HepG2 (cell line): ENCODE measurements at regions not wholly inside any gene's neighbourhood (a gene's known extent, or its start where the extent isn't known, plus 50 kb on each side); places are given as distances from the start of the nearest gene placed in this dataset.

Source experiments
- ATAC-seq: fragments of 200-7000 bp; cut with Tn5 transposase; 3 replicates; pipeline ENCODE4 v1.9.1; 2020; ENCODE audit warnings: mild to moderate bottlenecking, moderate library complexity
- BruUV-seq: library from RNA; stranded (reverse); fragments of 400-500 nt; replicated peaks from 2 replicates; lab custom pipeline; 2021; lab: Mats Ljungman, UMichigan
- CTCF ChIA-PET: fragments of 300-600 bp; formaldehyde crosslinking; extraction: SDS; loops from one replicate; lab custom pipeline; 2021; ENCODE audit warnings: low total read pairs, inconsistent platforms, low intra/inter-chr PET ratio; lab: Yijun Ruan, JAX
- POLR2A ChIA-PET: fragments of 350-600 bp; sonication (Branson Sonifier 250); formaldehyde crosslinking; loops from one replicate; lab custom pipeline; 2020; ENCODE audit warnings: antibody characterized with exemption, inconsistent platforms; lab: Yijun Ruan, JAX
- DNase-seq: peaks from one replicate; pipeline ENCODE4 v3.0.0-alpha.2; 2015; ENCODE audit warnings: low spot score
- FAIRE-seq: peaks from 3 replicates; lab custom pipeline; 2011; peaks lifted over from hg19 to GRCh38; lab: Jason Lieb, UNC
- H2AFZ ChIP-seq: one replicate; pipeline ENCODE4 v1.6.1; 2011; ENCODE audit warnings: low read length, inconsistent platforms
- H3K27ac ChIP-seq: fragments of 300-600 bp; 3 replicates; pipeline ENCODE4 v1.8.0; 2011; ENCODE audit warnings: mixed run types, mild to moderate bottlenecking, mixed read lengths, low read length, inconsistent platforms; ENCODE audit not compliant: insufficient read depth; ENCODE audit errors: extremely low read length
- H3K27me3 ChIP-seq, 2 experiments: fragments of 200-600 bp in 1 of 2; 2 replicates in 1 of 2; 3 replicates in 1 of 2; pipeline versions ENCODE4 v1.6.0 to v1.8.0; 2011; ENCODE audit warnings: low read length in 2 of 2, mild to moderate bottlenecking in 2 of 2, moderate library complexity in 2 of 2, inconsistent platforms in 1 of 2; ENCODE audit not compliant: insufficient read depth in 2 of 2, control insufficient read depth in 1 of 2
- H3K36me3 ChIP-seq, 2 experiments: fragments of 200-600 bp in 1 of 2; replicated peaks in 1 of 2; 2 replicates in 1 of 2; 3 replicates in 1 of 2; pipeline versions ENCODE4 v1.5.1 to v1.8.0; 2011; ENCODE audit warnings: low read length in 2 of 2, inconsistent platforms in 1 of 2; ENCODE audit not compliant: insufficient read depth in 2 of 2, control insufficient read depth in 1 of 2
- H3K4me1 ChIP-seq: 2 replicates; pipeline ENCODE4 v1.5.1; 2012; ENCODE audit warnings: low read length, inconsistent platforms; ENCODE audit not compliant: insufficient read depth
- H3K4me2 ChIP-seq: 2 replicates; pipeline ENCODE4 v1.6.0; 2011; ENCODE audit warnings: low read depth, low read length, inconsistent platforms
- H3K4me3 ChIP-seq, 3 experiments: fragments of 200-600 bp in 1 of 3; sonication (generic), shearing (Covaris generic) in 1 of 3; replicated peaks in 1 of 3; 2 replicates each; pipeline ENCODE4 v1.5.1; 2011 to 2016; ENCODE audit warnings: low read length in 3 of 3, inconsistent platforms in 2 of 3, low read depth in 2 of 3, mild to moderate bottlenecking in 2 of 3, control low read depth in 1 of 3, mixed read lengths in 1 of 3; ENCODE audit not compliant: insufficient read depth in 1 of 3
- H3K79me2 ChIP-seq: one replicate; pipeline ENCODE4 v1.6.1; 2011; ENCODE audit warnings: low read length, inconsistent platforms; ENCODE audit not compliant: insufficient read depth
- H3K9ac ChIP-seq: 2 replicates; pipeline ENCODE4 v1.6.0; 2011; ENCODE audit warnings: mild to moderate bottlenecking, low read depth, low read length, inconsistent platforms; ENCODE audit not compliant: insufficient read depth
- H3K9me3 ChIP-seq: 2 replicates; pipeline ENCODE4 v1.5.1; 2012; ENCODE audit warnings: mild to moderate bottlenecking, low read length
- H4K20me1 ChIP-seq: 2 replicates; pipeline ENCODE4 v1.6.0; 2011; ENCODE audit warnings: inconsistent platforms, mild to moderate bottlenecking, low read length, moderate library complexity; ENCODE audit not compliant: insufficient read depth
- ARNTL ChIP-seq: sonication (generic); formaldehyde crosslinking; IDR thresholded peaks from 2 replicates; pipeline ENCODE4 v1.4.0; 2020; ENCODE audit warnings: mild to moderate bottlenecking, missing genetic modification reagents
- HNRNPH1 ChIP-seq: fragments of 200-400 bp; formaldehyde crosslinking; optimal IDR thresholded peaks from 2 replicates; pipeline ENCODE3; 2017; ENCODE audit warnings: mild to moderate bottlenecking, low read depth, low read length
- RBFOX2 ChIP-seq: fragments of 200-400 bp; formaldehyde crosslinking; IDR thresholded peaks from 2 replicates; pipeline ENCODE4 v1.6.1; 2017; ENCODE audit warnings: low read depth, mild to moderate bottlenecking, low read length
- TCF7 ChIP-seq: sonication (generic); IDR thresholded peaks from 2 replicates; pipeline ENCODE4 v1.6.1; 2016; ENCODE audit warnings: antibody characterized with exemption, low read depth
- ZC3H13 ChIP-seq: sonication (generic); formaldehyde crosslinking; IDR thresholded peaks from 2 replicates; pipeline ENCODE4 v1.8.1; 2023; ENCODE audit warnings: mild to moderate bottlenecking, missing genetic modification reagents, moderate library complexity
- ZNF282 ChIP-seq: fragments of 450-650 bp; IDR thresholded peaks from 2 replicates; pipeline ENCODE4 v1.6.1; 2018; ENCODE audit not compliant: partially characterized antibody
- ZNF484 ChIP-seq: sonication (generic); formaldehyde crosslinking; IDR thresholded peaks from 2 replicates; pipeline ENCODE4 v1.5.1; 2020; ENCODE audit warnings: mild to moderate bottlenecking, low read depth, missing genetic modification reagents, borderline replicate concordance
- ZNF761 ChIP-seq: sonication (generic); formaldehyde crosslinking; conservative IDR thresholded peaks from 2 replicates; pipeline ENCODE4 v1.4.0; 2020; ENCODE audit warnings: mild to moderate bottlenecking, missing genetic modification reagents
- WGBS: methylation state at CpG from one replicate; pipeline ENCODE4 v1.1.6; 2017; ENCODE audit warnings: low lambda C conversion rate; 5-methylcytosine and 5-hydroxymethylcytosine counted together
- in situ Hi-C: cut with HindIII; loops from 2 replicates; pipeline ENCODE4 v1.10.0; 2017; ENCODE audit warnings: low pct_unique_long_range_greater_than_20kb; ENCODE audit not compliant: extremely low pct_ligation_motif_present
- intact Hi-C: fragments of 100-400 bp; cut with micrococcal nuclease; formaldehyde crosslinking; loops from one replicate; pipeline ENCODE4 v1.10.0; 2022; ENCODE audit not compliant: unreplicated experiment
- TF ChIP-seq, protein P1 (sequence below): IDR thresholded peaks from 2 replicates; pipeline ENCODE4 v1.6.1; 2016; ENCODE audit warnings: missing genetic modification reagents, missing compliant biosample characterization

DNA sequence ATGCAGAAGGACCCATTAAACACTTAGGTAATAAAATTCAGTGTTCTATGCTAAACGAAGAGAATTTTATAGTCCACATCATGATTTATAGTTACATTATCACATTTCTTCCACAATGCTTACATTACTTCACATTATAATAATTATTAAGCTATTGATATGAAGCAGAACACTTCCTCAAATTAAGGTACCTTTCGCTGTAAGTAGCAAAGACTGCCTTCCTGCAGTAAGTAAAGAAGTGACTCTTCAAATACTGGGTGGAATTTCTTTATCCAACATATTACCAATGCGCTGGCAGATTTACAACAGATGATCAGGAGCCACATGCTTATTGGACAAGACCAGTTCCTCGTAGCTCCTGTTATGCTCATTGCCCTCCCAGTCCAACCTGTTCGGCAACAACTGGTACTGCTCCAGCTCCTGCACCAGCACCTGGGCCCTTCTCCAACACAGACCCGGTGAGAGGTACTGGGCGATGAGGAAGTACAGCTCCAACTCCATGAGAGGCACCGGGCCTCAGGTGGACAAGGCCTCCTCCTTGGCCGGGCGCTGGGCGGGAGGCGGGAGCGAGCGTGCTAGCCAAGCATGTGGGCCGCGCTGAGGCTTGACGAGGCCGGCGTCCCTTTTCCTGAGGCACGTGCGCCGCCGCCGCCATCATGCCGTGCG lies 210.7 kb upstream of the ATP2B1 start:
- ATAC-seq: no peak
- H3K4me3 ChIP-seq: no peak overlapping the region
- DNase-seq: no peak
- H3K9me3 ChIP-seq: no peaks in the 10 kb centered on the region
- no peaks in the 10 kb centered on the region for H3K79me2 ChIP-seq
- 75% methylated on average over 25 of the region's 26 CpGs for WGBS
- H3K27me3 ChIP-seq: no peaks in the 10 kb centered on the region
- FAIRE-seq: no peak
- TF ChIP-seq ARNTL (CRISPR knock-in tag) (no peak), ZC3H13 (CRISPR knock-in tag) (no peak), RBFOX2 (no peak), ZNF282 (no peak), ZNF761 (CRISPR knock-in tag) (no peak), HNRNPH1 (no peak), TCF7 (no peak), ZNF484 (CRISPR knock-in tag) (no peak)
- TF ChIP-seq, protein P1, sequence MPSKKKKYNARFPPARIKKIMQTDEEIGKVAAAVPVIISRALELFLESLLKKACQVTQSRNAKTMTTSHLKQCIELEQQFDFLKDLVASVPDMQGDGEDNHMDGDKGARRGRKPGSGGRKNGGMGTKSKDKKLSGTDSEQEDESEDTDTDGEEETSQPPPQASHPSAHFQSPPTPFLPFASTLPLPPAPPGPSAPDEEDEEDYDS (CRISPR knock-in tag): no peak
- in situ Hi-C loops (no loop called here), intact Hi-C loops (no loop called here)
- H3K27ac ChIP-seq: no peak overlapping the region
- POLR2A ChIA-PET: no interaction called here
- no peaks in the 10 kb centered on the region for H3K36me3 ChIP-seq
- no peaks in the 10 kb centered on the region for H3K4me1 ChIP-seq
- BruUV-seq: no TSS peak
- no peak overlapping the region for H3K9ac ChIP-seq
- H3K4me2 ChIP-seq: no peak overlapping the region
- no peak overlapping the region for H2AFZ ChIP-seq
- CTCF ChIA-PET: no interaction called here
- no peaks in the 10 kb centered on the region for H4K20me1 ChIP-seq
